ENCODE measurements at regions not wholly inside any gene's neighbourhood (a gene's known extent, or its start where the extent isn't known, plus 50 kb on each side); places are given as distances from the start of the nearest gene placed in this dataset.

GRCh38 chr2:19003554-19003953 is 354.9 kb downstream of the OSR1 start:
- no peaks in the 10 kb centered on the region for H3K4me1 ChIP-seq
- no peak for FAIRE-seq
- ATAC-seq: no peak

GRCh38 chr2:19000776-19001175 is 357.6 kb downstream of the OSR1 start:
- Histone ChIP-seq H3K4me1 (no peaks in the 10 kb centered on the region), H3K27ac (no peak overlapping the region), H3K36me3 (no peaks in the 10 kb centered on the region), H3K9me3 (no peaks in the 10 kb centered on the region), H3K27me3 (no peaks in the 10 kb centered on the region), H3K4me3 (no peak overlapping the region)
- 88 to 93% methylated on average over 3 of the region's 3 CpGs for WGBS, 2 donors
- no peak for DNase-seq
- intact Hi-C loops (cut with DNase I): no loop called here
- no peak for FAIRE-seq
- no peak for TF ChIP-seq CTCF (IDR thresholded peaks at IDR 0.05)
- no peak for ATAC-seq

More at GRCh38 chr2:19003554-19003953, 354.9 kb downstream of the OSR1 start:
- no peaks in the 10 kb centered on the region for H3K27me3 ChIP-seq
- H3K9me3 ChIP-seq: no peaks in the 10 kb centered on the region
- DNase-seq: no peak
- H3K4me3 ChIP-seq: no peak overlapping the region
- intact Hi-C loops (cut with DNase I): no loop called here
- H3K36me3 ChIP-seq: no peaks in the 10 kb centered on the region
- H3K27ac ChIP-seq: no peak overlapping the region
- no peak for TF ChIP-seq CTCF (IDR thresholded peaks at IDR 0.05)

GRCh38 chr2:18999198-18999597 is 359.2 kb downstream of the OSR1 start:
- FAIRE-seq: no peak
- Histone ChIP-seq H3K27me3 (no peaks in the 10 kb centered on the region), H3K9me3 (no peaks in the 10 kb centered on the region), H3K4me1 (no peaks in the 10 kb centered on the region), H3K4me3 (no peak overlapping the region), H3K36me3 (no peaks in the 10 kb centered on the region), H3K27ac (no peak overlapping the region)
- TF ChIP-seq CTCF (IDR thresholded peaks at IDR 0.05): no peak
- WGBS, 2 donors: 87 to 97% methylated on average over 2 of the region's 2 CpGs
- no peak for ATAC-seq
- intact Hi-C loops (cut with DNase I): no loop called here
- DNase-seq: no peak

GRCh38 chr2:18998491-18998890 is 359.9 kb downstream of the OSR1 start:
- no peak overlapping the region for H3K27ac ChIP-seq
- no peak for DNase-seq
- H3K27me3 ChIP-seq: no peaks in the 10 kb centered on the region
- no peak for ATAC-seq
- no peaks in the 10 kb centered on the region for H3K4me1 ChIP-seq
- intact Hi-C loops (cut with DNase I): no loop called here
- H3K36me3 ChIP-seq: no peaks in the 10 kb centered on the region
- no peak overlapping the region for H3K4me3 ChIP-seq
- FAIRE-seq: no peak
- 61 to 67% methylated on average over 1 of the region's 1 CpG for WGBS, 2 donors
- TF ChIP-seq CTCF (IDR thresholded peaks at IDR 0.05): no peak
- H3K9me3 ChIP-seq: no peaks in the 10 kb centered on the region

GRCh38 chr2:18993756-18994338 is 364.6 kb downstream of the OSR1 start:
- no peak for DNase-seq
- no peak for TF ChIP-seq CTCF (IDR thresholded peaks at IDR 0.05)
- 98 to 99% methylated on average over 3 of the region's 3 CpGs for WGBS, 2 donors
- no peak for FAIRE-seq
- Histone ChIP-seq H3K4me3 (no peak overlapping the region), H3K9me3 (no peaks in the 10 kb centered on the region), H3K36me3 (no peaks in the 10 kb centered on the region), H3K27ac (no peak overlapping the region), H3K4me1 (peaks cover 0 to 20% (median 13%) of the 10 kb centered on the region in 3 donors), H3K27me3 (no peaks in the 10 kb centered on the region)
- no peak for ATAC-seq
- intact Hi-C loops (cut with DNase I): no loop called here

Measured in pancreas (tissue), 10 donors.